ENCODE measurements at regions not wholly inside any gene's neighbourhood (a gene's known extent, or its start where the extent isn't known, plus 50 kb on each side); places are given as distances from the start of the nearest gene placed in this dataset.

GRCh38 chr15:36313021-36313420, 266.4 kb upstream of the CDIN1 start:
- Mint-ChIP-seq H3K27ac (no peak overlapping the region), H3K4me3 (no peak overlapping the region), H3K36me3 (ENCODE audit: low read depth) (no peaks in the 10 kb centered on the region), H3K27me3 (no peaks in the 10 kb centered on the region), H3K9me3 (peaks cover 15% of the 10 kb centered on the region), H3K4me1 (ENCODE audit: low read depth) (no peaks in the 10 kb centered on the region)
- intact Hi-C loops (cut with micrococcal nuclease), result no loop called here

GRCh38 chr15:36313736-36314280, 265.6 kb upstream of the CDIN1 start:
- H3K36me3 Mint-ChIP-seq (ENCODE audit: low read depth), result no peaks in the 10 kb centered on the region
- peaks cover 11% of the 10 kb centered on the region for H3K9me3 Mint-ChIP-seq
- no peak overlapping the region for H3K27ac Mint-ChIP-seq
- no peaks in the 10 kb centered on the region for H3K27me3 Mint-ChIP-seq
- no peak overlapping the region for H3K4me3 Mint-ChIP-seq
- H3K4me1 Mint-ChIP-seq (ENCODE audit: low read depth), result no peaks in the 10 kb centered on the region
- intact Hi-C loops (cut with micrococcal nuclease), result no loop called here

- Mint-ChIP-seq H3K27me3 (no peaks in the 10 kb centered on the region), H3K36me3 (ENCODE audit: low read depth) (no peaks in the 10 kb centered on the region), H3K27ac (no peak overlapping the region), H3K4me1 (ENCODE audit: low read depth) (no peaks in the 10 kb centered on the region), H3K9me3 (no peaks in the 10 kb centered on the region), H3K4me3 (no peak overlapping the region)
- intact Hi-C loops (cut with micrococcal nuclease), result no loop called here
Measured at GRCh38 chr15:36315649-36316048, 263.8 kb upstream of the CDIN1 start.

GRCh38 chr15:36323615-36324014, 255.8 kb upstream of the CDIN1 start:
- no peak overlapping the region for H3K4me3 Mint-ChIP-seq
- peaks cover 53% of the 10 kb centered on the region for H3K9me3 Mint-ChIP-seq
- H3K36me3 Mint-ChIP-seq (ENCODE audit: low read depth), result no peaks in the 10 kb centered on the region
- intact Hi-C loops (cut with micrococcal nuclease), result no loop called here
- H3K27me3 Mint-ChIP-seq, result no peaks in the 10 kb centered on the region
- no peaks in the 10 kb centered on the region for H3K4me1 Mint-ChIP-seq (ENCODE audit: low read depth)
- H3K27ac Mint-ChIP-seq, result no peak overlapping the region

GRCh38 chr15:36325206-36325605, 254.2 kb upstream of the CDIN1 start:
- Mint-ChIP-seq H3K27me3 (no peaks in the 10 kb centered on the region), H3K9me3 (peaks cover 65% of the 10 kb centered on the region), H3K4me1 (ENCODE audit: low read depth) (no peaks in the 10 kb centered on the region), H3K27ac (no peak overlapping the region), H3K4me3 (no peak overlapping the region), H3K36me3 (ENCODE audit: low read depth) (no peaks in the 10 kb centered on the region)
- intact Hi-C loops (cut with micrococcal nuclease), result no loop called here

- intact Hi-C loops (cut with micrococcal nuclease), result no loop called here
- H3K36me3 Mint-ChIP-seq (ENCODE audit: low read depth), result no peaks in the 10 kb centered on the region
- peaks cover 50% of the 10 kb centered on the region for H3K9me3 Mint-ChIP-seq
- no peak overlapping the region for H3K27ac Mint-ChIP-seq
- H3K4me3 Mint-ChIP-seq, result no peak overlapping the region
- no peaks in the 10 kb centered on the region for H3K27me3 Mint-ChIP-seq
- H3K4me1 Mint-ChIP-seq (ENCODE audit: low read depth), result no peaks in the 10 kb centered on the region
Measured at GRCh38 chr15:36329592-36329991, 249.8 kb upstream of the CDIN1 start.

GRCh38 chr15:36330598-36330997, 248.8 kb upstream of the CDIN1 start:
- no peaks in the 10 kb centered on the region for H3K27me3 Mint-ChIP-seq
- intact Hi-C loops (cut with micrococcal nuclease), result no loop called here
- H3K9me3 Mint-ChIP-seq, result peaks cover 41% of the 10 kb centered on the region

GRCh38 chr15:36331531-36332275, 247.7 kb upstream of the CDIN1 start:
- intact Hi-C loops (cut with micrococcal nuclease), result no loop called here
- Mint-ChIP-seq H3K4me3 (no peak overlapping the region), H3K36me3 (ENCODE audit: low read depth) (no peaks in the 10 kb centered on the region), H3K27ac (no peak overlapping the region), H3K9me3 (peaks cover 39% of the 10 kb centered on the region), H3K4me1 (ENCODE audit: low read depth) (no peaks in the 10 kb centered on the region), H3K27me3 (no peaks in the 10 kb centered on the region)

More at GRCh38 chr15:36330598-36330997, 248.8 kb upstream of the CDIN1 start:
- Mint-ChIP-seq H3K27ac (no peak overlapping the region), H3K4me1 (ENCODE audit: low read depth) (no peaks in the 10 kb centered on the region), H3K36me3 (ENCODE audit: low read depth) (no peaks in the 10 kb centered on the region), H3K4me3 (no peak overlapping the region)

GRCh38 chr15:36332301-36332700, 247.1 kb upstream of the CDIN1 start:
- H3K4me1 Mint-ChIP-seq (ENCODE audit: low read depth), result no peaks in the 10 kb centered on the region
- peaks cover 34% of the 10 kb centered on the region for H3K9me3 Mint-ChIP-seq
- no peak overlapping the region for H3K4me3 Mint-ChIP-seq
- no peaks in the 10 kb centered on the region for H3K36me3 Mint-ChIP-seq (ENCODE audit: low read depth)
- H3K27ac Mint-ChIP-seq, result no peak overlapping the region
- intact Hi-C loops (cut with micrococcal nuclease), result no loop called here
- H3K27me3 Mint-ChIP-seq, result no peaks in the 10 kb centered on the region

- Mint-ChIP-seq H3K27me3 (no peaks in the 10 kb centered on the region), H3K27ac (no peak overlapping the region), H3K9me3 (peaks cover 28% of the 10 kb centered on the region), H3K4me3 (no peak overlapping the region), H3K4me1 (ENCODE audit: low read depth) (no peaks in the 10 kb centered on the region), H3K36me3 (ENCODE audit: low read depth) (no peaks in the 10 kb centered on the region)
- intact Hi-C loops (cut with micrococcal nuclease), result no loop called here
Measured at GRCh38 chr15:36332896-36333295, 246.5 kb upstream of the CDIN1 start.

- H3K27me3 Mint-ChIP-seq, result no peaks in the 10 kb centered on the region
Measured at GRCh38 chr15:36334059-36334458, 245.4 kb upstream of the CDIN1 start.

GRCh38 chr15:36335224-36335623, 244.2 kb upstream of the CDIN1 start:
- intact Hi-C loops (cut with micrococcal nuclease), result no loop called here
- Mint-ChIP-seq H3K27ac (no peak overlapping the region), H3K9me3 (peaks cover 14% of the 10 kb centered on the region), H3K27me3 (no peaks in the 10 kb centered on the region), H3K4me3 (no peak overlapping the region), H3K4me1 (ENCODE audit: low read depth) (no peaks in the 10 kb centered on the region), H3K36me3 (ENCODE audit: low read depth) (no peaks in the 10 kb centered on the region)

More at GRCh38 chr15:36334059-36334458, 245.4 kb upstream of the CDIN1 start:
- H3K9me3 Mint-ChIP-seq, result peaks cover 16% of the 10 kb centered on the region
- no peak overlapping the region for H3K27ac Mint-ChIP-seq
- no peak overlapping the region for H3K4me3 Mint-ChIP-seq
- H3K36me3 Mint-ChIP-seq (ENCODE audit: low read depth), result no peaks in the 10 kb centered on the region
- H3K4me1 Mint-ChIP-seq (ENCODE audit: low read depth), result no peaks in the 10 kb centered on the region
- intact Hi-C loops (cut with micrococcal nuclease), result no loop called here

GRCh38 chr15:36335659-36336058, 243.8 kb upstream of the CDIN1 start:
- H3K27ac Mint-ChIP-seq, result no peak overlapping the region
- intact Hi-C loops (cut with micrococcal nuclease), result no loop called here
- no peaks in the 10 kb centered on the region for H3K27me3 Mint-ChIP-seq
- no peaks in the 10 kb centered on the region for H3K4me1 Mint-ChIP-seq (ENCODE audit: low read depth)
- peaks cover 18% of the 10 kb centered on the region for H3K9me3 Mint-ChIP-seq
- no peaks in the 10 kb centered on the region for H3K36me3 Mint-ChIP-seq (ENCODE audit: low read depth)
- H3K4me3 Mint-ChIP-seq, result no peak overlapping the region

GRCh38 chr15:36344887-36345286, 234.5 kb upstream of the CDIN1 start:
- H3K9me3 Mint-ChIP-seq, result peaks cover 40% of the 10 kb centered on the region
- no peak overlapping the region for H3K27ac Mint-ChIP-seq
- no peaks in the 10 kb centered on the region for H3K27me3 Mint-ChIP-seq
- H3K4me1 Mint-ChIP-seq (ENCODE audit: low read depth), result no peaks in the 10 kb centered on the region
- intact Hi-C loops (cut with micrococcal nuclease), result no loop called here
- H3K4me3 Mint-ChIP-seq, result no peak overlapping the region
- no peaks in the 10 kb centered on the region for H3K36me3 Mint-ChIP-seq (ENCODE audit: low read depth)
